SK-N-SH (cell line): ENCODE measurements at regions not wholly inside any gene's neighbourhood (a gene's known extent, or its start where the extent isn't known, plus 50 kb on each side); places are given as distances from the start of the nearest gene placed in this dataset.

ENCODE experiments used
- CTCF ChIA-PET: fragments of 300-600, 350-600 bp; formaldehyde crosslinking; extraction: SDS; loops from one replicate; lab custom pipeline; 2021; lab: Yijun Ruan, JAX
- POLR2A ChIA-PET: fragments of 350-600 bp; sonication (Branson Sonifier 250); formaldehyde crosslinking; extraction: SDS; loops from one replicate; lab custom pipeline; 2020; ENCODE audit warnings: antibody characterized with exemption, inconsistent platforms; lab: Yijun Ruan, JAX
- DNase-seq: peaks from one replicate; pipeline ENCODE4 v3.0.0; 2012
- H2AFZ ChIP-seq: fragments of 200-600 bp; sonication (generic); 2 replicates; pipeline ENCODE4 v1.8.1; 2016; ENCODE audit warnings: antibody characterized with exemption, mild to moderate bottlenecking, low read depth
- H3F3A ChIP-seq: fragments of 200-600 bp; sonication (generic); replicated peaks from 2 replicates; pipeline ENCODE3; 2016; ENCODE audit warnings: antibody characterized with exemption, mild to moderate bottlenecking; ENCODE audit not compliant: insufficient read depth
- H3K27ac ChIP-seq, 2 experiments: fragments of 200-500 bp in 1 of 2; fragments of 200-600 bp in 1 of 2; sonication (Bioruptor generic) in 1 of 2; sonication (generic), shearing (Covaris generic) in 1 of 2; 2 replicates each; pipeline versions ENCODE4 v1.5.1 to v1.6.1; 2014 to 2016; ENCODE audit warnings: low read depth in 2 of 2, inconsistent platforms in 1 of 2, low read length in 1 of 2, mild to moderate bottlenecking in 1 of 2, mixed read lengths in 1 of 2
- H3K27me3 ChIP-seq: fragments of 200-600 bp; sonication (generic), shearing (Covaris generic); 2 replicates; pipeline ENCODE4 v1.6.1; 2016; ENCODE audit warnings: mixed run types; ENCODE audit not compliant: insufficient read depth
- H3K36me3 ChIP-seq, 2 experiments: fragments of 200-500 bp in 1 of 2; fragments of 200-600 bp in 1 of 2; sonication (Bioruptor generic) in 1 of 2; sonication (generic) in 1 of 2; replicated peaks in 1 of 2; 2 replicates each; pipeline versions ENCODE3 to v1.5.1; 2014 to 2016; ENCODE audit warnings: low read length in 1 of 2, mild to moderate bottlenecking in 1 of 2; ENCODE audit not compliant: insufficient read depth in 2 of 2, control insufficient read depth in 1 of 2
- H3K4me1 ChIP-seq, 2 experiments: fragments of 200-500 bp in 1 of 2; fragments of 200-600 bp in 1 of 2; sonication (Bioruptor generic) in 1 of 2; sonication (generic), shearing (Covaris generic) in 1 of 2; 2 replicates each; pipeline versions ENCODE4 v1.5.1 to v1.6.1; 2014 to 2016; ENCODE audit warnings: low read depth in 1 of 2, low read length in 1 of 2, mixed run types in 1 of 2; ENCODE audit not compliant: insufficient read depth in 2 of 2, control insufficient read depth in 1 of 2
- H3K4me2 ChIP-seq: fragments of 200-600 bp; sonication (generic), shearing (Covaris generic); 2 replicates; pipeline ENCODE4 v1.6.1; 2017; ENCODE audit warnings: mixed run types
- H3K4me3 ChIP-seq, 2 experiments: fragments of 200-500 bp in 1 of 2; fragments of 200-600 bp in 1 of 2; sonication (Bioruptor generic) in 1 of 2; sonication (generic), shearing (Covaris generic) in 1 of 2; 2 replicates each; pipeline versions ENCODE4 v1.5.1 to v1.8.1; 2014 to 2016; ENCODE audit warnings: low read depth in 2 of 2, inconsistent platforms in 1 of 2, low read length in 1 of 2, mild to moderate bottlenecking in 1 of 2, mixed read lengths in 1 of 2, moderate library complexity in 1 of 2
- H3K79me2 ChIP-seq: fragments of 200-600 bp; sonication (generic); 2 replicates; pipeline ENCODE4 v1.8.1; 2017; ENCODE audit warnings: mild to moderate bottlenecking; ENCODE audit not compliant: insufficient read depth
- H3K9ac ChIP-seq: fragments of 200-600 bp; sonication (generic); 2 replicates; pipeline ENCODE4 v1.6.1; 2017; ENCODE audit warnings: mixed run types
- H3K9me2 ChIP-seq: fragments of 200-600 bp; sonication (generic); 2 replicates; pipeline ENCODE4 v1.6.1; 2017; ENCODE audit warnings: mixed run types
- H3K9me3 ChIP-seq: fragments of 200-600 bp; sonication (generic); 2 replicates; pipeline ENCODE4 v1.6.1; 2017; ENCODE audit warnings: mixed run types, mild to moderate bottlenecking, moderate library complexity
- H4K20me1 ChIP-seq: fragments of 200-600 bp; sonication (generic); 2 replicates; pipeline ENCODE4 v1.6.1; 2017; ENCODE audit warnings: mild to moderate bottlenecking, mixed run types; ENCODE audit not compliant: insufficient read depth
- ELF1 ChIP-seq: IDR thresholded peaks from 2 replicates; pipeline ENCODE4 v1.4.0; 2012
- EP300 ChIP-seq, 2 experiments: IDR thresholded peaks; 2 replicates each; pipeline versions ENCODE4 v1.4.0 to v1.6.1; 2012; ENCODE audit warnings: borderline replicate concordance in 1 of 2, low read depth in 1 of 2, low read length in 1 of 2
- JUND ChIP-seq: IDR thresholded peaks from 2 replicates; pipeline ENCODE4 v1.4.0; 2012
- NFIC ChIP-seq: IDR thresholded peaks from 2 replicates; pipeline ENCODE4 v1.4.0; 2012; ENCODE audit warnings: borderline replicate concordance
- POLR2AphosphoS5 ChIP-seq: IDR thresholded peaks from 2 replicates; pipeline ENCODE4 v1.6.1; 2012; ENCODE audit warnings: low read depth, low read length
- RAD21 ChIP-seq: IDR thresholded peaks from 2 replicates; pipeline ENCODE4 v1.6.1; 2012; ENCODE audit warnings: mild to moderate bottlenecking, low read length
- RCOR1 ChIP-seq: fragments of 150-350 bp; IDR thresholded peaks from 2 replicates; pipeline ENCODE4 v1.6.1; 2017; ENCODE audit warnings: antibody characterized with exemption, low read length
- REST ChIP-seq: IDR thresholded peaks from 2 replicates; pipeline ENCODE4 v1.6.1; 2012; ENCODE audit warnings: mild to moderate bottlenecking, low read depth, low read length, moderate library complexity
- SMC3 ChIP-seq: IDR thresholded peaks from 2 replicates; pipeline ENCODE4 v1.6.1; 2012; ENCODE audit warnings: low read depth, low read length, improper control_type of control experiment
- WGBS: methylation state at CpG from one replicate; pipeline ENCODE4 v1.1.6; 2017; ENCODE audit warnings: low lambda C conversion rate; 5-methylcytosine and 5-hydroxymethylcytosine counted together
- TF ChIP-seq, protein P1 (sequence below): IDR thresholded peaks from 2 replicates; pipeline ENCODE4; 2012
- TF ChIP-seq, protein P2 (sequence below): IDR thresholded peaks from 2 replicates; pipeline ENCODE4 v1.4.0; 2012; ENCODE audit warnings: low read depth, borderline replicate concordance
- TF ChIP-seq, protein P3 (sequence below): fragments of 150-350 bp; IDR thresholded peaks from 2 replicates; pipeline ENCODE4 v1.6.1; 2017; ENCODE audit warnings: antibody characterized with exemption, low read length, low read depth, borderline replicate concordance

- no peak for TF ChIP-seq JUND
- TF ChIP-seq ELF1 = no peak
- TF ChIP-seq RCOR1 = no peak
- no peak for TF ChIP-seq NFIC
- TF ChIP-seq, protein P1, sequence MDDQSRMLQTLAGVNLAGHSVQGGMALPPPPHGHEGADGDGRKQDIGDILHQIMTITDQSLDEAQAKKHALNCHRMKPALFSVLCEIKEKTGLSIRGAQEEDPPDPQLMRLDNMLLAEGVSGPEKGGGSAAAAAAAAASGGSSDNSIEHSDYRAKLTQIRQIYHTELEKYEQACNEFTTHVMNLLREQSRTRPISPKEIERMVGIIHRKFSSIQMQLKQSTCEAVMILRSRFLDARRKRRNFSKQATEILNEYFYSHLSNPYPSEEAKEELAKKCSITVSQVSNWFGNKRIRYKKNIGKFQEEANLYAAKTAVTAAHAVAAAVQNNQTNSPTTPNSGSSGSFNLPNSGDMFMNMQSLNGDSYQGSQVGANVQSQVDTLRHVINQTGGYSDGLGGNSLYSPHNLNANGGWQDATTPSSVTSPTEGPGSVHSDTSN = no peak
- TF ChIP-seq EP300 (IDR thresholded peaks at IDR 0.05; ENCODE audit: borderline replicate concordance in 1 of 2, low read depth in 1 of 2, low read length in 1 of 2) = no peak
- no peak for TF ChIP-seq RAD21
- TF ChIP-seq, protein P2, sequence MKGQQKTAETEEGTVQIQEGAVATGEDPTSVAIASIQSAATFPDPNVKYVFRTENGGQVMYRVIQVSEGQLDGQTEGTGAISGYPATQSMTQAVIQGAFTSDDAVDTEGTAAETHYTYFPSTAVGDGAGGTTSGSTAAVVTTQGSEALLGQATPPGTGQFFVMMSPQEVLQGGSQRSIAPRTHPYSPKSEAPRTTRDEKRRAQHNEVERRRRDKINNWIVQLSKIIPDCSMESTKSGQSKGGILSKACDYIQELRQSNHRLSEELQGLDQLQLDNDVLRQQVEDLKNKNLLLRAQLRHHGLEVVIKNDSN = no peak
- no peak for TF ChIP-seq POLR2AphosphoS5
- TF ChIP-seq, protein P3, sequence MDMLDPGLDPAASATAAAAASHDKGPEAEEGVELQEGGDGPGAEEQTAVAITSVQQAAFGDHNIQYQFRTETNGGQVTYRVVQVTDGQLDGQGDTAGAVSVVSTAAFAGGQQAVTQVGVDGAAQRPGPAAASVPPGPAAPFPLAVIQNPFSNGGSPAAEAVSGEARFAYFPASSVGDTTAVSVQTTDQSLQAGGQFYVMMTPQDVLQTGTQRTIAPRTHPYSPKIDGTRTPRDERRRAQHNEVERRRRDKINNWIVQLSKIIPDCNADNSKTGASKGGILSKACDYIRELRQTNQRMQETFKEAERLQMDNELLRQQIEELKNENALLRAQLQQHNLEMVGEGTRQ = no peak
- H4K20me1 ChIP-seq = no peaks in the 10 kb centered on the region
- H3K36me3 ChIP-seq = no peaks in the 10 kb centered on the region
- CTCF ChIA-PET = interaction anchor here (1.0 to 1.7 kb wide), 2 partner anchors 27 to 106 kb away, joined by 3 to 4 read pairs; no protein-coding TSS in a partner anchor
- H3K9me2 ChIP-seq = no peaks in the 10 kb centered on the region
- H3K4me1 ChIP-seq = no peaks in the 10 kb centered on the region
- H3K79me2 ChIP-seq = no peaks in the 10 kb centered on the region
- no peak overlapping the region for H3K9ac ChIP-seq
- H3K4me3 ChIP-seq = no peak overlapping the region
- WGBS = 44% methylated on average over 10 of the region's 10 CpGs
- no peaks in the 10 kb centered on the region for H3F3A ChIP-seq
- H3K27me3 ChIP-seq = no peaks in the 10 kb centered on the region
- no peak for DNase-seq
- H3K27ac ChIP-seq = no peak overlapping the region
- H3K4me2 ChIP-seq = no peak overlapping the region
- no peak overlapping the region for H2AFZ ChIP-seq
- POLR2A ChIA-PET = no interaction called here
- H3K9me3 ChIP-seq = no peaks in the 10 kb centered on the region
Observed at GRCh38 chr2:121917143-121917542, 161.7 kb downstream of the TSN start.

- H3K9me2 ChIP-seq = no peaks in the 10 kb centered on the region
- H3K4me2 ChIP-seq = no peak overlapping the region
- H3K9me3 ChIP-seq = no peaks in the 10 kb centered on the region
- H3K9ac ChIP-seq = no peak overlapping the region
- H3K27me3 ChIP-seq = no peaks in the 10 kb centered on the region
- no peak overlapping the region for H2AFZ ChIP-seq
- no peaks in the 10 kb centered on the region for H3K36me3 ChIP-seq
- H4K20me1 ChIP-seq = no peaks in the 10 kb centered on the region
- TF ChIP-seq SMC3 (no peak), REST (no peak)
- H3K4me1 ChIP-seq = no peaks in the 10 kb centered on the region
- WGBS = 20% methylated on average over 2 of the region's 2 CpGs
- no peak overlapping the region for H3K4me3 ChIP-seq
- no peak for DNase-seq
- POLR2A ChIA-PET = no interaction called here
- H3K79me2 ChIP-seq = no peaks in the 10 kb centered on the region
- H3F3A ChIP-seq = no peaks in the 10 kb centered on the region
- no peak overlapping the region for H3K27ac ChIP-seq
- CTCF ChIA-PET = interaction anchor here (1.0 to 2.0 kb wide), 3 partner anchors 26 to 107 kb away, joined by 3 to 5 read pairs (median 4); no protein-coding TSS in a partner anchor
Observed at GRCh38 chr2:121918231-121918630, 162.8 kb downstream of the TSN start.
